ENCODE measurements at regions not wholly inside any gene's neighbourhood (a gene's known extent, or its start where the extent isn't known, plus 50 kb on each side); places are given as distances from the start of the nearest gene placed in this dataset.

GRCh38 chr20:24050119-24050518, 61.5 kb upstream of the GGTLC1 start:
- no peak for TF ChIP-seq CTCF (IDR thresholded peaks at IDR 0.05)
- no peak for TF ChIP-seq EZH2 (IDR thresholded peaks at IDR 0.05; ENCODE audit: borderline replicate concordance, insufficient read depth, low read depth, low read length, poor library complexity, severe bottlenecking)
